ENCODE measurements at regions not wholly inside any gene's neighbourhood (a gene's known extent, or its start where the extent isn't known, plus 50 kb on each side); places are given as distances from the start of the nearest gene placed in this dataset.

DNA sequence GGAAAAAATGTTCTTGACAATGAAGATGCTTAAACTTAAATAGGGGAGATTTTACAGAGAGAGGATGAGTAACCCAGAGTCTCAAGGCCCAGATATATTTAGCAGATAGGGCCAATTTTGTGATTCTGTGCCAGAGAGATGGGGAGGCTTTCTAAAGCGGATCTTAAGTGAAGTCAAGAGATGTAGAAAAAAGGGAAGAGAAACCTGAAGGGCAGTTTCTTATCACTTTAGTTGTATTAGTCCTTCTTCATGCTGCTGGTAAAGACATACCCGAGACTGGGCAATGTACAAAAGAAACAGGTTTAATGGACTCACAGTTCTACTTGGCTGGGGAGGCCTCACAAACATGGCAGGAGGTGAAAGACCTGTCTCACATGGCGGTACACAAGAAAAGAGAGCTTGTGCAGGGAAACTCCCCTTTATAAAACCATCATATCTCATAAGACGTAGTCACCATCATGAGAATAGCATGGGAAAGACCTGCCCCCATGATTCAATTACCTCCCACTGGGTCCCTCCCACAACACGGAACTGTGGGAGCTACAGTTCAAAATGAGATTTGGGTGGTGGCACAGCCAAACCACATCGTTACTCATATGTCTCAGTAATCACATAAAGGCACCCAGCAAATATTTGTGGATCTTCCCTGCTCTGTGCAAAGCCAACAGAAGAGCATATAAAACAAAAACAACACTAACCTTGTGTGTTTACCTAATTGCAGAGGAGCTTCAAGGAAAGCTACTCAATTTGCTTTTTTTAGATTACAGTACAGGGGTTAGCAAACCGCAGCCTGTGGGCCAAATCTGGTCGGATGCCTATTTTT lies 102.6 kb upstream of the MYCBP2 start:
- no peak overlapping the region for H3K27ac ChIP-seq
- ATAC-seq (no peak), DNase-seq (no peak)
- 82 to 84% methylated on average over 8 of the region's 8 CpGs for WGBS, 2 donors
- no peaks in the 10 kb centered on the region for H3K9me3 ChIP-seq
- H3K4me3 ChIP-seq: no peak overlapping the region
- intact Hi-C loops (cut with DNase I): no loop called here
- TF ChIP-seq, protein P1, sequence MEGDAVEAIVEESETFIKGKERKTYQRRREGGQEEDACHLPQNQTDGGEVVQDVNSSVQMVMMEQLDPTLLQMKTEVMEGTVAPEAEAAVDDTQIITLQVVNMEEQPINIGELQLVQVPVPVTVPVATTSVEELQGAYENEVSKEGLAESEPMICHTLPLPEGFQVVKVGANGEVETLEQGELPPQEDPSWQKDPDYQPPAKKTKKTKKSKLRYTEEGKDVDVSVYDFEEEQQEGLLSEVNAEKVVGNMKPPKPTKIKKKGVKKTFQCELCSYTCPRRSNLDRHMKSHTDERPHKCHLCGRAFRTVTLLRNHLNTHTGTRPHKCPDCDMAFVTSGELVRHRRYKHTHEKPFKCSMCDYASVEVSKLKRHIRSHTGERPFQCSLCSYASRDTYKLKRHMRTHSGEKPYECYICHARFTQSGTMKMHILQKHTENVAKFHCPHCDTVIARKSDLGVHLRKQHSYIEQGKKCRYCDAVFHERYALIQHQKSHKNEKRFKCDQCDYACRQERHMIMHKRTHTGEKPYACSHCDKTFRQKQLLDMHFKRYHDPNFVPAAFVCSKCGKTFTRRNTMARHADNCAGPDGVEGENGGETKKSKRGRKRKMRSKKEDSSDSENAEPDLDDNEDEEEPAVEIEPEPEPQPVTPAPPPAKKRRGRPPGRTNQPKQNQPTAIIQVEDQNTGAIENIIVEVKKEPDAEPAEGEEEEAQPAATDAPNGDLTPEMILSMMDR (IDR thresholded peaks at IDR 0.05): no peak
- no peaks in the 10 kb centered on the region for H3K27me3 ChIP-seq
- no peaks in the 10 kb centered on the region for H3K36me3 ChIP-seq
- no peaks in the 10 kb centered on the region for H3K4me1 ChIP-seq

DNA sequence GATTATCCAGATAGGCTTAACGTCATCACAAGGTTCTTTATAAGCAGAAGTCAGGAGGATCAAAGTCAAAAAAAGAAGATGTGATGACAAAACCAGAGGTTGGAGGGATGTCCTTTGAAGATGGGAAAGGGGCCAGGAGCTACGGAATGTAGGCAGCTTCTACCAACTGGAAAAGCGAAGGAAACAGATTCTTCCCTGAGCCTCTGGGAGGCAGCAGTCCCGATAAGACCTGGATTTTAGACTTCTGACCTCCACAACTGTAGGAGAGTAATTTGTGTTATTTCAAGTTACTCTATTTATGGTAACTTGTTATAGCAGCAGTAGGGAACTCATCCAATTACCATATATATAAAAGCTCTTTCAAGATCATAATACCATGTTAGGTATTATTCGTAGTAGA lies 98.8 kb upstream of the MYCBP2 start:
- Histone ChIP-seq H3K27me3 (no peaks in the 10 kb centered on the region), H3K9me3 (no peaks in the 10 kb centered on the region), H3K4me3 (no peak overlapping the region), H3K36me3 (no peaks in the 10 kb centered on the region), H3K4me1 (no peaks in the 10 kb centered on the region), H3K27ac (no peak overlapping the region)
- ATAC-seq: no peak
- no peak for DNase-seq
- WGBS, 2 donors: 65 to 88% methylated on average over 5 of the region's 5 CpGs
- TF ChIP-seq, protein P1 (IDR thresholded peaks at IDR 0.05): no peak
- intact Hi-C loops (cut with DNase I): no loop called here

DNA sequence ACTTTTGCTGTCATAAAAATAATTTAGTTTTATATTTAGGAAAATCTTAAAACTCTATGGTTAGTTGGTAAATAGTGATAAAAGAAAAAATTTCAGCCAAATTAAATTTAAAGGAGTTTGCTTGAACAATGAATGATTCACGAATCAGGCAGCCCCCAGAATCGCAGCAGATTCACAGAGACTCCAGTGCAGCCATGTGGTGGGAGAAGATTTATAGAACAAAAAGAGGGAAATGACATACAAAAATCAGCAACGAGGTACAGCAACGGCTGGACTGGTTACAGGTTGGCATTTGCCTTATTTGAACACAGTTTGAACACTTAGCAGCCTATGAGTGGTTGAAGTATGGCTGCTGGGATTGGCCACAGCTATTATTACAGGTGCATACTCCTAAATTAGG lies 96.4 kb upstream of the MYCBP2 start:
- ATAC-seq: no peak
- TF ChIP-seq, protein P1 (IDR thresholded peaks at IDR 0.05): no peak
- DNase-seq: no peak
- Histone ChIP-seq H3K4me1 (no peaks in the 10 kb centered on the region), H3K27ac (no peak overlapping the region), H3K4me3 (no peak overlapping the region), H3K27me3 (no peaks in the 10 kb centered on the region), H3K36me3 (no peaks in the 10 kb centered on the region), H3K9me3 (peaks cover 0 to 5% (median 0%) of the 10 kb centered on the region in 11 donors)
- whole genome bisulfite sequencing, 2 donors: 68% methylated on average over 4 of the region's 4 CpGs
- intact Hi-C loops (cut with DNase I): no loop called here

DNA sequence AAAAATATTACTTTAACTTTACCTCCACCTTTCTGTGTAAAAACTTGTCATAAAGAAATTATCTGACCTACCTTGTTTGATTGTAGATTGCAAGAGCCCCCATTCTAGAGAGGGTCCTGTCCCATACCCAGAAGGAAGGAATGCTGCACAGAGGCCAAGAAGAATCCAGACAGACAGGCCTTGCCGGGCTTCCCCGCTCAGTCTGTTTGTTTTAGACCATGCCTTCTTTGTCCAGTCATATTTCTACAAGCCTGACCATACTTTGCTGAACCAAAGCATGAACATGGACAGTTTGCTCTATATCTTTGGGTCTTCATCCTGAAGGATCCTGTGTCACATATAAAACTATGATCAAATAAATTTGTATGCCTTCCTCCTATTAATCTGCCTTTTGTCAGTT lies 95.8 kb upstream of the MYCBP2 start:
- H3K36me3 ChIP-seq: no peaks in the 10 kb centered on the region

More for the DNA sequence above, 95.8 kb upstream of the MYCBP2 start:
- Histone ChIP-seq H3K27ac (no peak overlapping the region), H3K9me3 (peaks cover 0 to 5% (median 0%) of the 10 kb centered on the region in 11 donors), H3K4me3 (no peak overlapping the region), H3K27me3 (no peaks in the 10 kb centered on the region), H3K4me1 (no peaks in the 10 kb centered on the region)
- no peak for ATAC-seq
- WGBS, 2 donors: 87 to 93% methylated on average over 2 of the region's 2 CpGs
- intact Hi-C loops (cut with DNase I): no loop called here
- no peak for DNase-seq
- TF ChIP-seq, protein P1 (IDR thresholded peaks at IDR 0.05): no peak

Data from heart right ventricle (tissue), 16 donors.